Body of pancreas (tissue), 4 donors: ENCODE measurements at regions not wholly inside any gene's neighbourhood (a gene's known extent, or its start where the extent isn't known, plus 50 kb on each side); places are given as distances from the start of the nearest gene placed in this dataset.

Source experiments
- ATAC-seq: fragments of 150-250 bp; one replicate; pipeline ENCODE4 v1.9.1; 2016
- DNase-seq, 4 donors: peaks; one replicate each; pipeline ENCODE4 v3.0.0-alpha.2; 2019
- H3K27ac ChIP-seq, 4 donors: fragments of 200-600 bp; sonication (generic); 1 replicate in 3 of 4; 2 replicates in 1 of 4; pipeline versions ENCODE4 v1.5.1 to v1.6.1; 2016 to 2019; ENCODE audit warnings: mild to moderate bottlenecking in 1 of 4, mixed read lengths in 1 of 4, moderate library complexity in 1 of 4
- H3K27me3 ChIP-seq, 2 donors: fragments of 200-600 bp; sonication (generic); one replicate each; pipeline ENCODE4 v1.6.0; 2016; ENCODE audit warnings: mild to moderate bottlenecking in 1 of 2
- H3K36me3 ChIP-seq, 2 donors: fragments of 200-600 bp; sonication (generic); replicated peaks in 1 of 2; 2 replicates each; pipeline ENCODE4 v1.5.1; 2016; ENCODE audit warnings: low read depth in 2 of 2; ENCODE audit not compliant: insufficient read depth in 1 of 2
- H3K4me1 ChIP-seq: fragments of 200-600 bp; sonication (generic); one replicate; pipeline ENCODE4 v1.6.0; 2016
- H3K4me3 ChIP-seq, 2 donors: fragments of 200-600 bp; sonication (generic); 1 replicate in 1 of 2; 2 replicates in 1 of 2; pipeline ENCODE4 v1.5.1; 2016 to 2019
- H3K9me3 ChIP-seq, 3 donors: fragments of 200-600 bp; sonication (generic); 1 replicate in 2 of 3; 2 replicates in 1 of 3; pipeline ENCODE4 v1.5.1; 2016
- POLR2A ChIP-seq, 3 donors: fragments of 450-650 bp; IDR thresholded peaks; one replicate each; pipeline ENCODE4 v1.6.1; 2016; ENCODE audit warnings: antibody characterized with exemption in 3 of 3, mild to moderate bottlenecking in 2 of 3
- whole genome bisulfite sequencing, 2 donors: methylation state at CpG; one replicate each; pipeline ENCODE4 v1.1.5; 2017; 5-methylcytosine and 5-hydroxymethylcytosine counted together
- intact Hi-C: fragments of 100-400 bp; cut with DNase I; formaldehyde crosslinking; loops from one replicate; pipeline ENCODE4 v1.15.1; 2023
- TF ChIP-seq, protein P1 (sequence below), 7 experiments: fragments of 450-650 bp in 4 of 7; fragments of 200-600 bp in 3 of 7; sonication (generic) in 3 of 7; IDR thresholded peaks; one replicate each; pipeline ENCODE4 v1.5.1; 2016 to 2019; ENCODE audit warnings: antibody characterized with exemption in 7 of 7

DNA sequence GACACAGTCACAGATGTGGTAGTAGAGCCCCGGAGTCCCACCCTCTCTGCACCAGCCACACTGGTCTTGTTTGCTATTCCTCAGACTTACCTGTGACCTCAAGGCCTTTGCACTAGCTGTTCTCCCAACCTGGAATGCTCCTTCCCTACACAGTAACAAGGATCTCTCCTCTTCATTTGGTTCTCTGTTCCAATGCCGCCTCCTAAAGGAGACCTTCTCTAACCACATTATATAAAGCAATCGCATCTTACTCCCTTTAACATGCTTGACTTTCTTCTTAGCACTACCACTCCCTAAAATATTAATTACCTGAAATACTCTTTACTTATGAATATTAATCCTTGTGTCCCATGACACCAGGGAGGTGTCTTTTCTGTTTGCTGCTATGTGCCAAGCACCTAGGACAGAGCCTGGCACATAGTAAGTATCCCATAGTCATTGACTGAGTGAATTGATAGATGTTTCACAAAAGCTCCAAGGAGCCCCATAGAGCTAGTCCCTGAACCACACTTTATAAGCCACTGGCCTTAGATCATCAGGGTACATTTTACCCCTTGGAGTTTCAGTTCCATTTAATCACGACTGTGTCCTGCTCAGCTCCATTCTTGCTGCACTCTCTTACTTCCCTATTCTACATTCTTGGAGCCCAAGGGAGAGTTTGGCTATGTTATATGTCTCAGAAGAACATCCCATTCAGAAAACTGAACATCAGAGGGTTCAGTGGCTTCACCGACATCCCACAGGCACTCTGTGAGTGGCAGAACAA, 312.7 kb downstream of the RAB28 start:
- Histone ChIP-seq H3K9me3 (no peaks in the 10 kb centered on the region), H3K36me3 (no peaks in the 10 kb centered on the region), H3K4me3 (no peak overlapping the region), H3K4me1 (no peaks in the 10 kb centered on the region), H3K27me3 (no peaks in the 10 kb centered on the region), H3K27ac (no peak overlapping the region)
- DNase-seq: no peak
- intact Hi-C loops: no loop called here
- WGBS, 2 donors: 89 to 91% methylated on average over 5 of the region's 5 CpGs
- ATAC-seq: no peak
- TF ChIP-seq, protein P1, sequence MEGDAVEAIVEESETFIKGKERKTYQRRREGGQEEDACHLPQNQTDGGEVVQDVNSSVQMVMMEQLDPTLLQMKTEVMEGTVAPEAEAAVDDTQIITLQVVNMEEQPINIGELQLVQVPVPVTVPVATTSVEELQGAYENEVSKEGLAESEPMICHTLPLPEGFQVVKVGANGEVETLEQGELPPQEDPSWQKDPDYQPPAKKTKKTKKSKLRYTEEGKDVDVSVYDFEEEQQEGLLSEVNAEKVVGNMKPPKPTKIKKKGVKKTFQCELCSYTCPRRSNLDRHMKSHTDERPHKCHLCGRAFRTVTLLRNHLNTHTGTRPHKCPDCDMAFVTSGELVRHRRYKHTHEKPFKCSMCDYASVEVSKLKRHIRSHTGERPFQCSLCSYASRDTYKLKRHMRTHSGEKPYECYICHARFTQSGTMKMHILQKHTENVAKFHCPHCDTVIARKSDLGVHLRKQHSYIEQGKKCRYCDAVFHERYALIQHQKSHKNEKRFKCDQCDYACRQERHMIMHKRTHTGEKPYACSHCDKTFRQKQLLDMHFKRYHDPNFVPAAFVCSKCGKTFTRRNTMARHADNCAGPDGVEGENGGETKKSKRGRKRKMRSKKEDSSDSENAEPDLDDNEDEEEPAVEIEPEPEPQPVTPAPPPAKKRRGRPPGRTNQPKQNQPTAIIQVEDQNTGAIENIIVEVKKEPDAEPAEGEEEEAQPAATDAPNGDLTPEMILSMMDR (IDR thresholded peaks at IDR 0.05): no peak
- no peak for TF ChIP-seq POLR2A (IDR thresholded peaks at IDR 0.05)

DNA sequence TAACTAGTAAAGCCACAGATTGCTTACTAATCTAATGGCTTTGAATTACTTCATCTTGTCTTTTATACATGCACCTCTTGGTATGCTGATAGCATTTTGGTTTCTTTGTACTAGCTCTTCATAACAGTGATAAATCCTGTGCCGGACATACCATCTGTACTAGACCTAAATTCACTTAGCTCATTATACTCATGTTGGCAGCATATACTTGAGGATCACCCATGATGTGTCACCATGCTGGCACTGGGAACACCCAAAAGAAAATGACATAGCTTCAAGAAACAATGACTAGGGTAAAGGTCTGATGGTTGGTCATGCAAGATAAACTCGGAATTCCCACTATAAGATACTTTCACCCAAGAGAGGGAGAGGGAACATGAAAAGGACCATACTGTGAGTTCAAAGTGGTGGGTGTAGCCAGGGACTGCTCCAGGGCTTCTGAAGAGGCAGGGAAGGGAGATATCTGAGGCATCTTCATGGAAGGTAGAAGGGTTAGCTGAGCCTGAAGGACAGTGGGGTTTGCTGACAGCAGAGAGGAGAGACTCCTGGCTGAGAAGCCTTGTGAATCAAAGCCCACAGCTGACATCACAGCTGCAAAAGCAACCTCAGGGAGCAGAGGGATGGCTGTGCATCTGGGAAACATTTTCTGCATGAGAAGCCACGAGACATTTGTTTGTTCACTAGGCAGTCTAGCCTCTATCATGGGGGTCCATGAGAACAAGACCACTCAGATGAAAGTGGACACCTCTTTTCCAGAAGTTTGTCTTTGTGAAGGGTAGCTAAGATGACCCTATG, 314.2 kb downstream of the RAB28 start:
- 74 to 82% methylated on average over 3 of the region's 3 CpGs for WGBS, 2 donors
- Histone ChIP-seq H3K9me3 (no peaks in the 10 kb centered on the region), H3K36me3 (no peaks in the 10 kb centered on the region), H3K27me3 (no peaks in the 10 kb centered on the region), H3K27ac (no peak overlapping the region), H3K4me3 (no peak overlapping the region), H3K4me1 (no peaks in the 10 kb centered on the region)
- TF ChIP-seq, protein P1 (IDR thresholded peaks at IDR 0.05): no peak
- TF ChIP-seq POLR2A (IDR thresholded peaks at IDR 0.05): no peak
- DNase-seq (no peak), ATAC-seq (no peak)
- intact Hi-C loops: no loop called here

DNA sequence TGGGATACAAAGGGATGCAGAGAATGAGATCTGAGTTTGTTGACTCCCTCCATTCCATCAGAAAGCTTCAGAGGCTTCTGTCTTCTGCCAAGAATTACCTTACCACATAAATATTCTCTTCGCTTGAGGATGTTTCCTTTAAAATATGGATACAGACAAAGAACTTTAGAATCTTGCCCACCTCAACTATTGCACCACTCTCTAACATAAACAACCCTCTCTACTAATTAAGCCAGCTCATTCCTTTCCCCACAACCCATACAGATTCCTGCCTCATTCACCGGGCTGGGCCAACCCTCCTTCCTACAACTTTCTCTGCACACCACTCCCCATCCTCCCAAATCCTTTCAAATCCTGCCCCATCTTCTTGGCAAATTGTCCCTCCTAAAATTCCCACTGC, 315.8 kb downstream of the RAB28 start:
- Histone ChIP-seq H3K36me3 (no peaks in the 10 kb centered on the region), H3K9me3 (no peaks in the 10 kb centered on the region), H3K27me3 (no peaks in the 10 kb centered on the region), H3K4me3 (no peak overlapping the region), H3K4me1 (no peaks in the 10 kb centered on the region), H3K27ac (no peak overlapping the region)
- DNase-seq (no peak), ATAC-seq (no peak)
- WGBS, 2 donors: 83 to 86% methylated on average over 2 of the region's 2 CpGs
- TF ChIP-seq, protein P1 (IDR thresholded peaks at IDR 0.05): no peak
- TF ChIP-seq POLR2A (IDR thresholded peaks at IDR 0.05): no peak
- intact Hi-C loops: no loop called here

DNA sequence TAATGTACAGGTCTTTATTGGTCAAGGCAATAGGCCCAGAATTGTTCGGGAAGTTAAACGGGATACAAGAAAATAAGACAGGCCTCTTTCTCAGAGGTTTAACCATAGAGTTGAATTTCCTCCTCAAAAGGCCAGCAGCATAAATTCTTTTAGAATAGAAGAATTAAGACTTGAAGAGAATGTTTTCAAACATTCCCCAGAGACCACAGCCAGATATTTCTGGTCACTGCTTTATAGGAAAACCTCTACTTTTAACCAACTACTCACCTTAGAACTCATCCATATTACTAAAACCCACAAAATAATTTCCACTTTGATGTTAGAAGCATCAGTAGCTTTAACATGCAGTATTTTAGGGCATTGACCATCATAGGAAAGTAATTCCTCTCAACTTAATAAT, 317.9 kb downstream of the RAB28 start:
- no peaks in the 10 kb centered on the region for H3K36me3 ChIP-seq
- H3K4me3 ChIP-seq: no peak overlapping the region
- H3K9me3 ChIP-seq: no peaks in the 10 kb centered on the region
- no peak for DNase-seq
- WGBS, 2 donors: 81 to 95% methylated on average over 2 of the region's 2 CpGs
- TF ChIP-seq, protein P1 (IDR thresholded peaks at IDR 0.05): no peak
- TF ChIP-seq POLR2A (IDR thresholded peaks at IDR 0.05): no peak
- intact Hi-C loops: no loop called here
- ATAC-seq: no peak
- no peak overlapping the region for H3K27ac ChIP-seq
- no peaks in the 10 kb centered on the region for H3K4me1 ChIP-seq
- H3K27me3 ChIP-seq: no peaks in the 10 kb centered on the region
